ENCODE measurements at regions not wholly inside any gene's neighbourhood (a gene's known extent, or its start where the extent isn't known, plus 50 kb on each side); places are given as distances from the start of the nearest gene placed in this dataset.
A peak's percentile ranks its signal among the peaks of the same experiment; 100 is the strongest.
"Not testable (repeated sequence)": the region's sequence is repeated elsewhere in the genome, so short reads cannot be mapped to it uniquely, and the experiment has no call there.

GRCh38 chrX:11836284-11836683 lies 78.2 kb downstream of the MSL3 start:
- no peak for DNase-seq

GRCh38 chrX:11837437-11837836 lies 79.4 kb downstream of the MSL3 start:
- DNase-seq = no peak

- no peak for DNase-seq
Observed at GRCh38 chrX:11864171-11864570, 106.1 kb downstream of the MSL3 start.

- DNase-seq = no peak
Observed at GRCh38 chrX:11867610-11868345, 109.7 kb downstream of the MSL3 start.

GRCh38 chrX:11870789-11871188 lies 112.8 kb downstream of the MSL3 start:
- DNase-seq = no peak

GRCh38 chrX:11881485-11882170 lies 123.6 kb downstream of the MSL3 start:
- DNase-seq = no peak

GRCh38 chrX:11886745-11887144 lies 128.7 kb downstream of the MSL3 start:
- DNase-seq = no peak

GRCh38 chrX:11887175-11887574 lies 129.1 kb downstream of the MSL3 start:
- no peak for DNase-seq

GRCh38 chrX:11888421-11888820 lies 130.4 kb downstream of the MSL3 start:
- no peak for DNase-seq

- no peak for DNase-seq
Observed at GRCh38 chrX:11889791-11890190, 131.8 kb downstream of the MSL3 start.

GRCh38 chrX:11890836-11891514 lies 132.9 kb downstream of the MSL3 start:
- DNase-seq = no peak

- DNase-seq = no peak
Observed at GRCh38 chrX:11893933-11894710, 136.1 kb downstream of the MSL3 start.

GRCh38 chrX:11899091-11899490 lies 141.1 kb downstream of the MSL3 start:
- DNase-seq = no peak

- not testable (repeated sequence) for DNase-seq
Observed at GRCh38 chrX:11905933-11906332, 147.9 kb downstream of the MSL3 start.

GRCh38 chrX:11908371-11908770 lies 150.3 kb downstream of the MSL3 start:
- DNase-seq = peak; percentile 1

GRCh38 chrX:11913001-11913400 lies 155.0 kb downstream of the MSL3 start:
- DNase-seq = no peak

GRCh38 chrX:11929476-11929875 lies 171.4 kb downstream of the MSL3 start:
- no peak for DNase-seq

GRCh38 chrX:11932423-11932822 lies 174.4 kb downstream of the MSL3 start:
- DNase-seq = no peak

GRCh38 chrX:11934089-11934488 lies 176.1 kb downstream of the MSL3 start:
- DNase-seq = no peak

GRCh38 chrX:11941571-11941970 lies 183.5 kb downstream of the MSL3 start:
- no peak for DNase-seq

GRCh38 chrX:11944501-11944900 lies 186.5 kb downstream of the MSL3 start:
- peak; percentile 14 for DNase-seq

GRCh38 chrX:11949291-11949690 lies 189.0 kb upstream of the FRMPD4 start:
- DNase-seq = no peak

GRCh38 chrX:11952176-11952720 lies 186.0 kb upstream of the FRMPD4 start:
- no peak for DNase-seq
